GM12891 (cell line): ENCODE measurements at regions not wholly inside any gene's neighbourhood (a gene's known extent, or its start where the extent isn't known, plus 50 kb on each side); places are given as distances from the start of the nearest gene placed in this dataset.

ENCODE experiments used
- POLR2A ChIP-seq: IDR thresholded peaks from 2 replicates; pipeline ENCODE4 v1.6.1; 2011; ENCODE audit warnings: low read depth, low read length, control low read depth
- POLR2AphosphoS5 ChIP-seq: IDR thresholded peaks from 2 replicates; pipeline ENCODE4 v1.6.1; 2011; ENCODE audit warnings: low read depth, low read length, control low read depth
- POU2F2 ChIP-seq: IDR thresholded peaks from 2 replicates; pipeline ENCODE4 v1.6.1; 2011; ENCODE audit warnings: low read depth, mild to moderate bottlenecking, control low read depth, low read length, moderate library complexity
- TAF1 ChIP-seq: IDR thresholded peaks from 2 replicates; pipeline ENCODE4 v1.6.1; 2011; ENCODE audit warnings: low read depth, low read length, control low read depth

DNA sequence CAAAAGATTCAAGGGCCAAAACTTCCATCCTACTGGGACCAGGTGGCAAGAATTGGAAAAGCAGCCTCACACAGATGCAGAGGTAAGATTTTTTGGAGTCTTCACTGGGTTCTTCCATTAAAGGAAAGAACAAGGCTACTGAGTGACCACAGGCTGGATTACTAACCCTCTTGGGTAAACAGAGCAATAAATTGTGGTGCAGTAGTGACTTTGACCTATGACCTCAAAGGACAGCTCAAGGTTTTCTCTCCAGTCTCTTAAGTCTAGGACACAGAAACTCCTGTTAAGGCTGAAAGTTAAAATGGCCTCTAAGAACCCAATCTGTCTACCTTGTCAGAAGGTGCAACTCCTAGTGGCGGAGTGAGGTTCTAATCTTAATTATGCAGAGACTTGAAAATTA lies 464.9 kb downstream of the SMARCA1 start:
- TF ChIP-seq POLR2A (no peak), POLR2AphosphoS5 (no peak), POU2F2 (no peak), TAF1 (no peak)
